ENCODE measurements at regions not wholly inside any gene's neighbourhood (a gene's known extent, or its start where the extent isn't known, plus 50 kb on each side); places are given as distances from the start of the nearest gene placed in this dataset.
"Not testable (repeated sequence)": the region's sequence is repeated elsewhere in the genome, so short reads cannot be mapped to it uniquely, and the experiment has no call there.

- in situ Hi-C loops (cut with HindIII; ENCODE audit: low pct_unique_long_range_greater_than_20kb, low sequenced_read_pairs), result no loop called here
- DNase-seq (ENCODE audit: low read depth, low spot score), result no peak
These were observed 1068.5 kb downstream of the BRD1 start for GRCh38 chr22:48758881-48759875.

GRCh38 chr22:48757985-48758561, 1069.6 kb downstream of the BRD1 start:
- in situ Hi-C loops (cut with HindIII; ENCODE audit: low pct_unique_long_range_greater_than_20kb, low sequenced_read_pairs), result no loop called here
- no peak for DNase-seq (ENCODE audit: low read depth, low spot score)

GRCh38 chr22:48757581-48757980, 1070.1 kb downstream of the BRD1 start:
- DNase-seq (ENCODE audit: low read depth, low spot score), result no peak
- in situ Hi-C loops (cut with HindIII; ENCODE audit: low pct_unique_long_range_greater_than_20kb, low sequenced_read_pairs), result no loop called here

GRCh38 chr22:48757135-48757534, 1070.5 kb downstream of the BRD1 start:
- DNase-seq (ENCODE audit: low read depth, low spot score); in situ Hi-C loops (cut with HindIII; ENCODE audit: low pct_unique_long_range_greater_than_20kb, low sequenced_read_pairs): not testable (repeated sequence)

GRCh38 chr22:48756146-48757111, 1071.2 kb downstream of the BRD1 start:
- DNase-seq (ENCODE audit: low read depth, low spot score), result peak; percentile 2
- in situ Hi-C loops (cut with HindIII; ENCODE audit: low pct_unique_long_range_greater_than_20kb, low sequenced_read_pairs), result no loop called here

GRCh38 chr22:48755059-48755949, 1072.4 kb downstream of the BRD1 start:
- in situ Hi-C loops (cut with HindIII; ENCODE audit: low pct_unique_long_range_greater_than_20kb, low sequenced_read_pairs), result no loop called here
- DNase-seq (ENCODE audit: low read depth, low spot score), result no peak

GRCh38 chr22:48754611-48755058, 1073.0 kb downstream of the BRD1 start:
- in situ Hi-C loops (cut with HindIII; ENCODE audit: low pct_unique_long_range_greater_than_20kb, low sequenced_read_pairs), result no loop called here
- no peak for DNase-seq (ENCODE audit: low read depth, low spot score)

- no peak for DNase-seq (ENCODE audit: low read depth, low spot score)
- in situ Hi-C loops (cut with HindIII; ENCODE audit: low pct_unique_long_range_greater_than_20kb, low sequenced_read_pairs), result no loop called here
These were observed 1073.7 kb downstream of the BRD1 start for GRCh38 chr22:48753752-48754517.

GRCh38 chr22:48753381-48753730, 1074.3 kb downstream of the BRD1 start:
- in situ Hi-C loops (cut with HindIII; ENCODE audit: low pct_unique_long_range_greater_than_20kb, low sequenced_read_pairs), result no loop called here
- no peak for DNase-seq (ENCODE audit: low read depth, low spot score)

GRCh38 chr22:48752451-48753380, 1075.0 kb downstream of the BRD1 start:
- in situ Hi-C loops (cut with HindIII; ENCODE audit: low pct_unique_long_range_greater_than_20kb, low sequenced_read_pairs), result no loop called here

GRCh38 chr22:48751539-48752437, 1075.9 kb downstream of the BRD1 start:
- in situ Hi-C loops (cut with HindIII; ENCODE audit: low pct_unique_long_range_greater_than_20kb, low sequenced_read_pairs), result no loop called here
- DNase-seq (ENCODE audit: low read depth, low spot score), result no peak

More at GRCh38 chr22:48752451-48753380, 1075.0 kb downstream of the BRD1 start:
- DNase-seq (ENCODE audit: low read depth, low spot score), result no peak

- no peak for DNase-seq (ENCODE audit: low read depth, low spot score)
- in situ Hi-C loops (cut with HindIII; ENCODE audit: low pct_unique_long_range_greater_than_20kb, low sequenced_read_pairs), result no loop called here
These were observed 1076.7 kb downstream of the BRD1 start for GRCh38 chr22:48750826-48751440.

GRCh38 chr22:48750282-48750681, 1077.4 kb downstream of the BRD1 start:
- in situ Hi-C loops (cut with HindIII; ENCODE audit: low pct_unique_long_range_greater_than_20kb, low sequenced_read_pairs), result no loop called here

More at GRCh38 chr22:48750282-48750681, 1077.4 kb downstream of the BRD1 start:
- DNase-seq (ENCODE audit: low read depth, low spot score), result no peak

Measured in SK-MEL-5 (cell line).